Lung microvascular endothelial cell (primary cell): ENCODE measurements at regions not wholly inside any gene's neighbourhood (a gene's known extent, or its start where the extent isn't known, plus 50 kb on each side); places are given as distances from the start of the nearest gene placed in this dataset.

ENCODE experiments used
- DNase-seq, 2 donors: peaks; one replicate each; pipeline versions ENCODE4 v3.0.0 to v3.0.0-alpha.2; 2010; ENCODE audit warnings: low read depth in 2 of 2

- DNase-seq: no peak
Measured at GRCh38 chr2:122105171-122105876, 349.9 kb downstream of the TSN start.

- peak in 1 of 2 donors; percentile 3 for DNase-seq
Measured at GRCh38 chr2:122105877-122106206, 350.4 kb downstream of the TSN start.

- DNase-seq: no peak
Measured at GRCh38 chr2:122108186-122108585, 352.7 kb downstream of the TSN start.

GRCh38 chr2:122112216-122113005 lies 357.0 kb downstream of the TSN start:
- no peak for DNase-seq

GRCh38 chr2:122114421-122114820 lies 359.0 kb downstream of the TSN start:
- DNase-seq: no peak

- no peak for DNase-seq
Measured at GRCh38 chr2:122117371-122117770, 361.9 kb downstream of the TSN start.

GRCh38 chr2:122129399-122129798 lies 373.9 kb downstream of the TSN start:
- no peak for DNase-seq

GRCh38 chr2:122132147-122132691 lies 376.8 kb downstream of the TSN start:
- no peak for DNase-seq

GRCh38 chr2:122135021-122135937 lies 379.8 kb downstream of the TSN start:
- DNase-seq: no peak

- peak; percentile 50 to 62 for DNase-seq
Measured at GRCh38 chr2:122136056-122136455, 380.6 kb downstream of the TSN start.

GRCh38 chr2:122138561-122138960 lies 383.1 kb downstream of the TSN start:
- no peak for DNase-seq

GRCh38 chr2:122139739-122140420 lies 384.4 kb downstream of the TSN start:
- no peak for DNase-seq

- DNase-seq: no peak
Measured at GRCh38 chr2:122144884-122145283, 389.4 kb downstream of the TSN start.

- no peak for DNase-seq
Measured at GRCh38 chr2:122145856-122146255, 390.4 kb downstream of the TSN start.

GRCh38 chr2:122148128-122148767 lies 392.8 kb downstream of the TSN start:
- DNase-seq: no peak

GRCh38 chr2:122150524-122151280 lies 395.3 kb downstream of the TSN start:
- DNase-seq: peak in 1 of 2 donors; percentile 85

GRCh38 chr2:122152571-122152970 lies 397.1 kb downstream of the TSN start:
- DNase-seq: no peak

- peak; percentile 19 to 61 for DNase-seq
Measured at GRCh38 chr2:122156176-122156890, 400.9 kb downstream of the TSN start.

- no peak for DNase-seq
Measured at GRCh38 chr2:122157158-122157557, 401.7 kb downstream of the TSN start.
